ENCODE measurements at regions not wholly inside any gene's neighbourhood (a gene's known extent, or its start where the extent isn't known, plus 50 kb on each side); places are given as distances from the start of the nearest gene placed in this dataset.

- TF ChIP-seq MNT (conservative IDR thresholded peaks at IDR 0.05) (no peak), ZNF140 (CRISPR knock-in tag; IDR thresholded peaks at IDR 0.05) (no peak), CCNT2 (IDR thresholded peaks at IDR 0.05; ENCODE audit: borderline replicate concordance, extremely low read depth, insufficient read length, low read depth, low read length) (no peak), SETDB1 (IDR thresholded peaks at IDR 0.05; ENCODE audit: low read length) (no peak), ZNF76 (CRISPR knock-in tag; IDR thresholded peaks at IDR 0.05; ENCODE audit: borderline replicate concordance) (no peak), ZKSCAN1 (IDR thresholded peaks at IDR 0.05; ENCODE audit: low read depth, low read length) (no peak), TAF15 (IDR thresholded peaks at IDR 0.05; ENCODE audit: low read depth, low read length) (no peak), ETV1 (tag; conservative IDR thresholded peaks at IDR 0.05; ENCODE audit: low read depth) (no peak), TEAD1 (CRISPR knock-in tag; IDR thresholded peaks at IDR 0.05) (no peak), RBFOX2 (IDR thresholded peaks at IDR 0.05; ENCODE audit: low read depth, low read length) (0 out of 2 replicates have a peak, but pooled peaks have one; percentile 21)
- TF ChIP-seq, protein P1, sequence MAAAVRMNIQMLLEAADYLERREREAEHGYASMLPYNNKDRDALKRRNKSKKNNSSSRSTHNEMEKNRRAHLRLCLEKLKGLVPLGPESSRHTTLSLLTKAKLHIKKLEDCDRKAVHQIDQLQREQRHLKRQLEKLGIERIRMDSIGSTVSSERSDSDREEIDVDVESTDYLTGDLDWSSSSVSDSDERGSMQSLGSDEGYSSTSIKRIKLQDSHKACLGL (CRISPR knock-in tag; IDR thresholded peaks at IDR 0.05; ENCODE audit: borderline replicate concordance, poor library complexity, severe bottlenecking) = no peak
- TF ChIP-seq, protein P2, sequence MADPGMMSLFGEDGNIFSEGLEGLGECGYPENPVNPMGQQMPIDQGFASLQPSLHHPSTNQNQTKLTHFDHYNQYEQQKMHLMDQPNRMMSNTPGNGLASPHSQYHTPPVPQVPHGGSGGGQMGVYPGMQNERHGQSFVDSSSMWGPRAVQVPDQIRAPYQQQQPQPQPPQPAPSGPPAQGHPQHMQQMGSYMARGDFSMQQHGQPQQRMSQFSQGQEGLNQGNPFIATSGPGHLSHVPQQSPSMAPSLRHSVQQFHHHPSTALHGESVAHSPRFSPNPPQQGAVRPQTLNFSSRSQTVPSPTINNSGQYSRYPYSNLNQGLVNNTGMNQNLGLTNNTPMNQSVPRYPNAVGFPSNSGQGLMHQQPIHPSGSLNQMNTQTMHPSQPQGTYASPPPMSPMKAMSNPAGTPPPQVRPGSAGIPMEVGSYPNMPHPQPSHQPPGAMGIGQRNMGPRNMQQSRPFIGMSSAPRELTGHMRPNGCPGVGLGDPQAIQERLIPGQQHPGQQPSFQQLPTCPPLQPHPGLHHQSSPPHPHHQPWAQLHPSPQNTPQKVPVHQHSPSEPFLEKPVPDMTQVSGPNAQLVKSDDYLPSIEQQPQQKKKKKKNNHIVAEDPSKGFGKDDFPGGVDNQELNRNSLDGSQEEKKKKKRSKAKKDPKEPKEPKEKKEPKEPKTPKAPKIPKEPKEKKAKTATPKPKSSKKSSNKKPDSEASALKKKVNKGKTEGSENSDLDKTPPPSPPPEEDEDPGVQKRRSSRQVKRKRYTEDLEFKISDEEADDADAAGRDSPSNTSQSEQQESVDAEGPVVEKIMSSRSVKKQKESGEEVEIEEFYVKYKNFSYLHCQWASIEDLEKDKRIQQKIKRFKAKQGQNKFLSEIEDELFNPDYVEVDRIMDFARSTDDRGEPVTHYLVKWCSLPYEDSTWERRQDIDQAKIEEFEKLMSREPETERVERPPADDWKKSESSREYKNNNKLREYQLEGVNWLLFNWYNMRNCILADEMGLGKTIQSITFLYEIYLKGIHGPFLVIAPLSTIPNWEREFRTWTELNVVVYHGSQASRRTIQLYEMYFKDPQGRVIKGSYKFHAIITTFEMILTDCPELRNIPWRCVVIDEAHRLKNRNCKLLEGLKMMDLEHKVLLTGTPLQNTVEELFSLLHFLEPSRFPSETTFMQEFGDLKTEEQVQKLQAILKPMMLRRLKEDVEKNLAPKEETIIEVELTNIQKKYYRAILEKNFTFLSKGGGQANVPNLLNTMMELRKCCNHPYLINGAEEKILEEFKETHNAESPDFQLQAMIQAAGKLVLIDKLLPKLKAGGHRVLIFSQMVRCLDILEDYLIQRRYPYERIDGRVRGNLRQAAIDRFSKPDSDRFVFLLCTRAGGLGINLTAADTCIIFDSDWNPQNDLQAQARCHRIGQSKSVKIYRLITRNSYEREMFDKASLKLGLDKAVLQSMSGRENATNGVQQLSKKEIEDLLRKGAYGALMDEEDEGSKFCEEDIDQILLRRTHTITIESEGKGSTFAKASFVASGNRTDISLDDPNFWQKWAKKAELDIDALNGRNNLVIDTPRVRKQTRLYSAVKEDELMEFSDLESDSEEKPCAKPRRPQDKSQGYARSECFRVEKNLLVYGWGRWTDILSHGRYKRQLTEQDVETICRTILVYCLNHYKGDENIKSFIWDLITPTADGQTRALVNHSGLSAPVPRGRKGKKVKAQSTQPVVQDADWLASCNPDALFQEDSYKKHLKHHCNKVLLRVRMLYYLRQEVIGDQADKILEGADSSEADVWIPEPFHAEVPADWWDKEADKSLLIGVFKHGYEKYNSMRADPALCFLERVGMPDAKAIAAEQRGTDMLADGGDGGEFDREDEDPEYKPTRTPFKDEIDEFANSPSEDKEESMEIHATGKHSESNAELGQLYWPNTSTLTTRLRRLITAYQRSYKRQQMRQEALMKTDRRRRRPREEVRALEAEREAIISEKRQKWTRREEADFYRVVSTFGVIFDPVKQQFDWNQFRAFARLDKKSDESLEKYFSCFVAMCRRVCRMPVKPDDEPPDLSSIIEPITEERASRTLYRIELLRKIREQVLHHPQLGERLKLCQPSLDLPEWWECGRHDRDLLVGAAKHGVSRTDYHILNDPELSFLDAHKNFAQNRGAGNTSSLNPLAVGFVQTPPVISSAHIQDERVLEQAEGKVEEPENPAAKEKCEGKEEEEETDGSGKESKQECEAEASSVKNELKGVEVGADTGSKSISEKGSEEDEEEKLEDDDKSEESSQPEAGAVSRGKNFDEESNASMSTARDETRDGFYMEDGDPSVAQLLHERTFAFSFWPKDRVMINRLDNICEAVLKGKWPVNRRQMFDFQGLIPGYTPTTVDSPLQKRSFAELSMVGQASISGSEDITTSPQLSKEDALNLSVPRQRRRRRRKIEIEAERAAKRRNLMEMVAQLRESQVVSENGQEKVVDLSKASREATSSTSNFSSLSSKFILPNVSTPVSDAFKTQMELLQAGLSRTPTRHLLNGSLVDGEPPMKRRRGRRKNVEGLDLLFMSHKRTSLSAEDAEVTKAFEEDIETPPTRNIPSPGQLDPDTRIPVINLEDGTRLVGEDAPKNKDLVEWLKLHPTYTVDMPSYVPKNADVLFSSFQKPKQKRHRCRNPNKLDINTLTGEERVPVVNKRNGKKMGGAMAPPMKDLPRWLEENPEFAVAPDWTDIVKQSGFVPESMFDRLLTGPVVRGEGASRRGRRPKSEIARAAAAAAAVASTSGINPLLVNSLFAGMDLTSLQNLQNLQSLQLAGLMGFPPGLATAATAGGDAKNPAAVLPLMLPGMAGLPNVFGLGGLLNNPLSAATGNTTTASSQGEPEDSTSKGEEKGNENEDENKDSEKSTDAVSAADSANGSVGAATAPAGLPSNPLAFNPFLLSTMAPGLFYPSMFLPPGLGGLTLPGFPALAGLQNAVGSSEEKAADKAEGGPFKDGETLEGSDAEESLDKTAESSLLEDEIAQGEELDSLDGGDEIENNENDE (IDR thresholded peaks at IDR 0.05; ENCODE audit: low read depth, low read length) = no peak
- TF ChIP-seq, protein P3, sequence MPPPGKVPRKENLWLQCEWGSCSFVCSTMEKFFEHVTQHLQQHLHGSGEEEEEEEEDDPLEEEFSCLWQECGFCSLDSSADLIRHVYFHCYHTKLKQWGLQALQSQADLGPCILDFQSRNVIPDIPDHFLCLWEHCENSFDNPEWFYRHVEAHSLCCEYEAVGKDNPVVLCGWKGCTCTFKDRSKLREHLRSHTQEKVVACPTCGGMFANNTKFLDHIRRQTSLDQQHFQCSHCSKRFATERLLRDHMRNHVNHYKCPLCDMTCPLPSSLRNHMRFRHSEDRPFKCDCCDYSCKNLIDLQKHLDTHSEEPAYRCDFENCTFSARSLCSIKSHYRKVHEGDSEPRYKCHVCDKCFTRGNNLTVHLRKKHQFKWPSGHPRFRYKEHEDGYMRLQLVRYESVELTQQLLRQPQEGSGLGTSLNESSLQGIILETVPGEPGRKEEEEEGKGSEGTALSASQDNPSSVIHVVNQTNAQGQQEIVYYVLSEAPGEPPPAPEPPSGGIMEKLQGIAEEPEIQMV (tag; conservative IDR thresholded peaks at IDR 0.05; ENCODE audit: low read depth) = no peak
Observed at GRCh38 chr6:121686611-121687023, 251.2 kb downstream of the GJA1 start (continued).

All from K562 (cell line).